SK-N-SH treated with all-trans-retinoic acid at 6 μM for 48 hours (cell line): ENCODE measurements at regions not wholly inside any gene's neighbourhood (a gene's known extent, or its start where the extent isn't known, plus 50 kb on each side); places are given as distances from the start of the nearest gene placed in this dataset.

ENCODE experiments used
- ATAC-seq: fragments of 200-7000 bp; cut with Tn5 transposase; 3 replicates; pipeline ENCODE4 v1.9.1; 2020; ENCODE audit warnings: mild to moderate bottlenecking, moderate library complexity
- ARNTL ChIP-seq: fragments of 450-650 bp; formaldehyde crosslinking; IDR thresholded peaks from 2 replicates; pipeline ENCODE4 v1.5.0; 2020; ENCODE audit warnings: low read depth, mild to moderate bottlenecking, moderate library complexity, borderline replicate concordance
- BACH2 ChIP-seq: fragments of 250-450 bp; sonication (Bioruptor Pico); IDR thresholded peaks from 2 replicates; pipeline ENCODE4 v1.9.0; 2021; ENCODE audit warnings: mild to moderate bottlenecking, borderline replicate concordance
- CSDC2 ChIP-seq: fragments of 250-450 bp; sonication (Bioruptor Pico); IDR thresholded peaks from 2 replicates; pipeline ENCODE4 v1.5.0; 2020; ENCODE audit warnings: mild to moderate bottlenecking, moderate library complexity
- ESRRG ChIP-seq: fragments of 250-450 bp; sonication (Bioruptor Pico); IDR thresholded peaks from 2 replicates; pipeline ENCODE4 v1.6.1; 2021; ENCODE audit warnings: mild to moderate bottlenecking
- GLIS3 ChIP-seq: fragments of 250-450 bp; sonication (Bioruptor Pico); IDR thresholded peaks from 2 replicates; pipeline ENCODE4 v1.5.0; 2020; ENCODE audit warnings: mild to moderate bottlenecking, moderate library complexity
- ISL1 ChIP-seq: fragments of 250-450 bp; sonication (Bioruptor Pico); IDR thresholded peaks from 2 replicates; pipeline ENCODE4 v2.1.2; 2022; ENCODE audit warnings: mild to moderate bottlenecking, moderate library complexity
- OSR1 ChIP-seq: fragments of 250-450 bp; sonication (Bioruptor Pico); IDR thresholded peaks from 2 replicates; pipeline ENCODE4 v1.8.0; 2022; ENCODE audit warnings: moderate library complexity, mild to moderate bottlenecking, inconsistent platforms
- POU6F1 ChIP-seq: fragments of 250-450 bp; sonication (Bioruptor Pico); IDR thresholded peaks from 2 replicates; pipeline ENCODE4 v1.8.0; 2021; ENCODE audit warnings: low read depth, mild to moderate bottlenecking, moderate library complexity, borderline replicate concordance
- SNAI2 ChIP-seq: fragments of 250-450 bp; sonication (Bioruptor Pico); IDR thresholded peaks from 2 replicates; pipeline ENCODE4 v1.5.0; 2020; ENCODE audit warnings: mild to moderate bottlenecking, moderate library complexity
- TCF4 ChIP-seq: fragments of 250-450 bp; sonication (Bioruptor Pico); IDR thresholded peaks from 2 replicates; pipeline ENCODE4 v1.8.0; 2021; ENCODE audit warnings: mild to moderate bottlenecking, moderate library complexity, borderline replicate concordance
- TOX ChIP-seq: fragments of 250-450 bp; sonication (Bioruptor Pico); IDR thresholded peaks from 2 replicates; pipeline ENCODE4 v1.8.0; 2021; ENCODE audit warnings: mild to moderate bottlenecking, moderate library complexity, borderline replicate concordance
- TSHZ2 ChIP-seq: fragments of 250-450 bp; sonication (Bioruptor Pico); IDR thresholded peaks from 2 replicates; pipeline ENCODE4 v1.5.0; 2020; ENCODE audit warnings: mild to moderate bottlenecking, moderate library complexity
- ZFP3 ChIP-seq: fragments of 250-450 bp; sonication (Bioruptor Pico); IDR thresholded peaks from 2 replicates; pipeline ENCODE4 v1.5.0; 2020; ENCODE audit warnings: mild to moderate bottlenecking, moderate library complexity
- ZFP30 ChIP-seq: fragments of 450-650 bp; formaldehyde crosslinking; IDR thresholded peaks from 2 replicates; pipeline ENCODE4 v1.5.0; 2022; ENCODE audit warnings: mild to moderate bottlenecking, moderate library complexity
- ZNF565 ChIP-seq: fragments of 450-650 bp; formaldehyde crosslinking; conservative IDR thresholded peaks from 2 replicates; pipeline ENCODE4 v1.5.0; 2020; ENCODE audit warnings: low read depth, mild to moderate bottlenecking, moderate library complexity
- ZNF70 ChIP-seq: fragments of 450-650 bp; formaldehyde crosslinking; IDR thresholded peaks from 2 replicates; pipeline ENCODE4 v1.5.0; 2020; ENCODE audit warnings: mild to moderate bottlenecking, moderate library complexity
- ZNF8 ChIP-seq: fragments of 450-650 bp; formaldehyde crosslinking; IDR thresholded peaks from 2 replicates; pipeline ENCODE4 v1.5.0; 2020; ENCODE audit warnings: mild to moderate bottlenecking, moderate library complexity
- TF ChIP-seq, protein P1 (sequence below): fragments of 250-450 bp; sonication (Bioruptor Pico); IDR thresholded peaks from 2 replicates; pipeline ENCODE4 v1.5.1; 2021; ENCODE audit warnings: mild to moderate bottlenecking, moderate library complexity
- TF ChIP-seq, protein P2 (sequence below): fragments of 250-450 bp; sonication (Bioruptor Pico); IDR thresholded peaks from 2 replicates; pipeline ENCODE4 v1.8.0; 2020; ENCODE audit warnings: mild to moderate bottlenecking, moderate library complexity, borderline replicate concordance

DNA sequence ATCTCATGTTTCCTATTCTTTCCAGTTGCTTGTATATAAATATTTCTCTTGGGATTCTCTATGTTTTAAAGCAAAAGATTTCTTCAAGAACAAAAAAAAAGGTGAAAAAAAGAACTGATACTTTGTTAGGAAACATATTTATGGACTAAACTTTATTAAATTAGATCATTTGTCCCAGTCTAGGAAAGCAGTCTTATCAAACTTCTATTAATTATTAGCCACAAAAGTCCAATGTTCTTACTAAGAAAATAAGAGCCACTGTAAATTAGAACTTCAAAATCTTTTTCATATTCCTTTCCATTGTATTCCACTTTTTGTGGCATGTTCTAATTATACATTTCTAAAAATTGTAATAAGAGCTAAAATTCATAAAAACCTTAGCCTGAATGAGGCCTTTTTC lies 175.2 kb downstream of the TYW3 start:
- TF ChIP-seq TOX (CRISPR knock-in tag) = no peak
- no peak for TF ChIP-seq OSR1 (CRISPR knock-in tag)
- TF ChIP-seq ISL1 (CRISPR knock-in tag) = no peak
- no peak for TF ChIP-seq POU6F1
- TF ChIP-seq ZNF8 = no peak
- TF ChIP-seq GLIS3 (CRISPR knock-in tag) = no peak
- TF ChIP-seq ZFP30 (CRISPR knock-in tag) = no peak
- no peak for TF ChIP-seq ZNF70 (CRISPR knock-in tag)
- no peak for TF ChIP-seq CSDC2 (CRISPR knock-in tag)
- TF ChIP-seq, protein P1, sequence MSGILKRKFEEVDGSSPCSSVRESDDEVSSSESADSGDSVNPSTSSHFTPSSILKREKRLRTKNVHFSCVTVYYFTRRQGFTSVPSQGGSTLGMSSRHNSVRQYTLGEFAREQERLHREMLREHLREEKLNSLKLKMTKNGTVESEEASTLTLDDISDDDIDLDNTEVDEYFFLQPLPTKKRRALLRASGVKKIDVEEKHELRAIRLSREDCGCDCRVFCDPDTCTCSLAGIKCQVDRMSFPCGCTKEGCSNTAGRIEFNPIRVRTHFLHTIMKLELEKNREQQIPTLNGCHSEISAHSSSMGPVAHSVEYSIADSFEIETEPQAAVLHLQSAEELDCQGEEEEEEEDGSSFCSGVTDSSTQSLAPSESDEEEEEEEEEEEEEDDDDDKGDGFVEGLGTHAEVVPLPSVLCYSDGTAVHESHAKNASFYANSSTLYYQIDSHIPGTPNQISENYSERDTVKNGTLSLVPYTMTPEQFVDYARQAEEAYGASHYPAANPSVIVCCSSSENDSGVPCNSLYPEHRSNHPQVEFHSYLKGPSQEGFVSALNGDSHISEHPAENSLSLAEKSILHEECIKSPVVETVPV = no peak
- no peak for TF ChIP-seq ZFP3 (CRISPR knock-in tag)
- TF ChIP-seq, protein P2, sequence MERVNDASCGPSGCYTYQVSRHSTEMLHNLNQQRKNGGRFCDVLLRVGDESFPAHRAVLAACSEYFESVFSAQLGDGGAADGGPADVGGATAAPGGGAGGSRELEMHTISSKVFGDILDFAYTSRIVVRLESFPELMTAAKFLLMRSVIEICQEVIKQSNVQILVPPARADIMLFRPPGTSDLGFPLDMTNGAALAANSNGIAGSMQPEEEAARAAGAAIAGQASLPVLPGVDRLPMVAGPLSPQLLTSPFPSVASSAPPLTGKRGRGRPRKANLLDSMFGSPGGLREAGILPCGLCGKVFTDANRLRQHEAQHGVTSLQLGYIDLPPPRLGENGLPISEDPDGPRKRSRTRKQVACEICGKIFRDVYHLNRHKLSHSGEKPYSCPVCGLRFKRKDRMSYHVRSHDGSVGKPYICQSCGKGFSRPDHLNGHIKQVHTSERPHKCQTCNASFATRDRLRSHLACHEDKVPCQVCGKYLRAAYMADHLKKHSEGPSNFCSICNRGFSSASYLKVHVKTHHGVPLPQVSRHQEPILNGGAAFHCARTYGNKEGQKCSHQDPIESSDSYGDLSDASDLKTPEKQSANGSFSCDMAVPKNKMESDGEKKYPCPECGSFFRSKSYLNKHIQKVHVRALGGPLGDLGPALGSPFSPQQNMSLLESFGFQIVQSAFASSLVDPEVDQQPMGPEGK = no peak
- no peak for TF ChIP-seq TCF4 (CRISPR knock-in tag)
- no peak for TF ChIP-seq SNAI2
- no peak for TF ChIP-seq ZNF565 (CRISPR knock-in tag)
- no peak for TF ChIP-seq BACH2
- no peak for TF ChIP-seq ARNTL
- TF ChIP-seq TSHZ2 (CRISPR knock-in tag) = no peak

GRCh38 chr1:74908797-74909196 lies 175.8 kb downstream of the TYW3 start:
- ATAC-seq = no peak
- no peak for TF ChIP-seq GLIS3 (CRISPR knock-in tag)
- no peak for TF ChIP-seq OSR1 (CRISPR knock-in tag)
- no peak for TF ChIP-seq SNAI2
- no peak for TF ChIP-seq TSHZ2 (CRISPR knock-in tag)
- TF ChIP-seq, protein P2 = no peak
- no peak for TF ChIP-seq ESRRG (CRISPR knock-in tag)
- no peak for TF ChIP-seq ZFP3 (CRISPR knock-in tag)

More for the DNA sequence above, 175.2 kb downstream of the TYW3 start:
- no peak for ATAC-seq
